ENCODE measurements at regions not wholly inside any gene's neighbourhood (a gene's known extent, or its start where the extent isn't known, plus 50 kb on each side); places are given as distances from the start of the nearest gene placed in this dataset.

GRCh38 chr16:65545413-65545956, 423.6 kb upstream of the CDH11 start:
- TF ChIP-seq CTCF (IDR thresholded peaks at IDR 0.05; ENCODE audit: low read depth, low read length, poor library complexity, severe bottlenecking) (no peak), EZH2phosphoT487 (IDR thresholded peaks at IDR 0.05; ENCODE audit: borderline replicate concordance, low read length) (no peak)

Measured in DOHH2 (cell line).